ENCODE measurements at regions not wholly inside any gene's neighbourhood (a gene's known extent, or its start where the extent isn't known, plus 50 kb on each side); places are given as distances from the start of the nearest gene placed in this dataset.

- H3K4me3 ChIP-seq = no peak overlapping the region
- 83 to 87% (median 84%) methylated on average over 9 of the region's 9 CpGs for WGBS, 4 donors
- H3K4me1 ChIP-seq (replicated peaks in 1 of 2) = no peaks in the 10 kb centered on the region
- H3K36me3 ChIP-seq (replicated peaks in 1 of 2) = no peaks in the 10 kb centered on the region
- intact Hi-C loops (cut with DNase I) = no loop called here
- H3K27ac ChIP-seq = no peak overlapping the region
- no peaks in the 10 kb centered on the region for H3K9me3 ChIP-seq (replicated peaks in 1 of 3)
- DNase-seq = no peak
- TF ChIP-seq, protein P1, sequence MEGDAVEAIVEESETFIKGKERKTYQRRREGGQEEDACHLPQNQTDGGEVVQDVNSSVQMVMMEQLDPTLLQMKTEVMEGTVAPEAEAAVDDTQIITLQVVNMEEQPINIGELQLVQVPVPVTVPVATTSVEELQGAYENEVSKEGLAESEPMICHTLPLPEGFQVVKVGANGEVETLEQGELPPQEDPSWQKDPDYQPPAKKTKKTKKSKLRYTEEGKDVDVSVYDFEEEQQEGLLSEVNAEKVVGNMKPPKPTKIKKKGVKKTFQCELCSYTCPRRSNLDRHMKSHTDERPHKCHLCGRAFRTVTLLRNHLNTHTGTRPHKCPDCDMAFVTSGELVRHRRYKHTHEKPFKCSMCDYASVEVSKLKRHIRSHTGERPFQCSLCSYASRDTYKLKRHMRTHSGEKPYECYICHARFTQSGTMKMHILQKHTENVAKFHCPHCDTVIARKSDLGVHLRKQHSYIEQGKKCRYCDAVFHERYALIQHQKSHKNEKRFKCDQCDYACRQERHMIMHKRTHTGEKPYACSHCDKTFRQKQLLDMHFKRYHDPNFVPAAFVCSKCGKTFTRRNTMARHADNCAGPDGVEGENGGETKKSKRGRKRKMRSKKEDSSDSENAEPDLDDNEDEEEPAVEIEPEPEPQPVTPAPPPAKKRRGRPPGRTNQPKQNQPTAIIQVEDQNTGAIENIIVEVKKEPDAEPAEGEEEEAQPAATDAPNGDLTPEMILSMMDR (IDR thresholded peaks at IDR 0.05) = no peak
- TF ChIP-seq POLR2A (IDR thresholded peaks at IDR 0.05) = no peak
- peaks cover 9% of the 10 kb centered on the region for H3K27me3 ChIP-seq
Measured at GRCh38 chr22:49479566-49479965, 348.1 kb downstream of the BRD1 start.

DNA sequence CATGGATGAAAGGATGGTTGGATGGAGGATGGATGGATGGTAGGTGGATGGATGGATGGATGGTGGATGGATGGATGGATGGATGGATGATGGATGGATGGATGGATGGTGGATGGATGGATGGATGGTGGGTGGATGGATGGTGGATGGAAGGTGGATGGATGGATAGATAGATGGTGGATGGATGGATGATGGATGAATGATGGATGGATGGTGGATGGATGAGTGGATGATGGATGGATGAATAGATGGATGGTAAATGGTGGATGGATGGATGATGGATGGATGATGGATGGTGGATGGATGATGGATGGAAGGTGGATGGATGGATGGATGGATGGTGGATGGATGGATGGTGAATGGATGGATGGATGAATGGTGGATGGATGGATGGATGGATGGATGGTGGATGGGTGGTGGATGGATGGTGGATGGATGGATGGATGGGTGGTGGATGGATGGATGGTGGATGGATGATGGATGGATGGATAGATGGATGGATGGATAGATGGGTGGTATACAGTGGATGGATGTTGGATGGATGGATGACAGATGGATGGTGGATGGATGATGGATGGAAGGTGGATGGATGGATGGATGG is 350.8 kb downstream of the BRD1 start:
- no peak for DNase-seq
- no peaks in the 10 kb centered on the region for H3K9me3 ChIP-seq (replicated peaks in 1 of 3)
- no peak overlapping the region for H3K27ac ChIP-seq

DNA sequence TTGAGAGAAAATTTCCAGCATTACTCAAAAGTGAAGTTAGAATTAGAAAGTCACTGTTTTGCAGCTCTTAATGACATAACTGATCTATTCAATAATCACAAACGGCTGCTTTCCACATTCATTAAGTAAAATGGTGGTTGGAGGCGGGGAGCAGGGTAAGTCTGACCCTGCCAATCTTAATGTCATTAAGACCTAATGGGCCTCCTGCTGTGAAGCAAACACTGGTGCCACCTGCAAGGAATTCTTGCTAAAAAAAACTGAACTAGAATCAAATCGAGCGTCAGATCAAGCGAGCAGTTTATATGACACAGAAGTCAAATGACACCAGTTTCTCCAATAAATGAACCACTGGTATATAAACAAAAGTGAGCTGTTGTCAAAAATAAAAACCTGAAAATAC is 351.5 kb downstream of the BRD1 start:
- Histone ChIP-seq H3K36me3 (replicated peaks in 1 of 2) (no peaks in the 10 kb centered on the region), H3K9me3 (replicated peaks in 1 of 3) (no peaks in the 10 kb centered on the region), H3K4me3 (no peak overlapping the region), H3K27ac (no peak overlapping the region), H3K27me3 (no peaks in the 10 kb centered on the region), H3K4me1 (replicated peaks in 1 of 2) (no peaks in the 10 kb centered on the region)
- WGBS, 4 donors = 74 to 82% (median 76%) methylated on average over 5 of the region's 5 CpGs
- intact Hi-C loops (cut with DNase I) = no loop called here
- DNase-seq = no peak
- TF ChIP-seq POLR2A (IDR thresholded peaks at IDR 0.05) = no peak
- TF ChIP-seq, protein P1 (IDR thresholded peaks at IDR 0.05) = no peak

More for the DNA sequence above, 350.8 kb downstream of the BRD1 start:
- H3K4me3 ChIP-seq = no peak overlapping the region
- H3K36me3 ChIP-seq (replicated peaks in 1 of 2) = no peaks in the 10 kb centered on the region
- intact Hi-C loops (cut with DNase I) = no loop called here
- peaks cover 7% of the 10 kb centered on the region for H3K27me3 ChIP-seq
- H3K4me1 ChIP-seq (replicated peaks in 1 of 2) = no peaks in the 10 kb centered on the region
- TF ChIP-seq, protein P1 (IDR thresholded peaks at IDR 0.05) = no peak
- TF ChIP-seq POLR2A (IDR thresholded peaks at IDR 0.05) = no peak

- H3K4me1 ChIP-seq (replicated peaks in 1 of 2) = no peaks in the 10 kb centered on the region
- H3K4me3 ChIP-seq = no peak overlapping the region
- TF ChIP-seq, protein P1 (IDR thresholded peaks at IDR 0.05) = no peak
- no peak for TF ChIP-seq POLR2A (IDR thresholded peaks at IDR 0.05)
- no peaks in the 10 kb centered on the region for H3K36me3 ChIP-seq (replicated peaks in 1 of 2)
- intact Hi-C loops (cut with DNase I) = no loop called here
- DNase-seq = no peak
- WGBS, 4 donors = 66 to 76% (median 69%) methylated on average over 3 to 5 of the region's 5 CpGs
- H3K27me3 ChIP-seq = no peaks in the 10 kb centered on the region
- H3K9me3 ChIP-seq (replicated peaks in 1 of 3) = no peaks in the 10 kb centered on the region
- no peak overlapping the region for H3K27ac ChIP-seq
Measured at GRCh38 chr22:49475253-49475652, 352.4 kb downstream of the BRD1 start.

All from adrenal gland (tissue), 9 donors.